Kidney glomerular epithelial cell (primary cell): ENCODE measurements at regions not wholly inside any gene's neighbourhood (a gene's known extent, or its start where the extent isn't known, plus 50 kb on each side); places are given as distances from the start of the nearest gene placed in this dataset.

Experiments
- DNase-seq: peaks from one replicate; lab custom pipeline; 2025; lab: John Stamatoyannopoulos, UW

DNA sequence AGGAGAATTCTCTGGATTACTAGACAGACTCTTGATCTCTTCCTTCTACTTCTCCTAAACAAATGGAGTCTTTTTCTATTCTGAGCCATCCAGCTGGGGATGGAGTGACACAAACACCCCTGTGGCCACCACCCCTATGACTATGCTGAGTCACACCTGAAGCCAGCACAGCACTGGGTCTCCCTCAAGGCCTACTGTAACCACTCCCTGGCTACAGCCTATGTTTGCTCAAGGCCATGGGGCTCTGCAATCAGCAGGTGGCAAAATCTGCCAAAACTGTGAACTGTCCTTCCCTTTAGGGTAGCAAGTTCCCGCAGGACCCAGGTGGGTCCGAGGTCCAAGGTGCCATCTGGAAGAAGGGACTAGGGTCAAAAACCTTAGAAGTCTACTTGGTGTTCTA is 132.3 kb downstream of the TINAG start:
- no peak for DNase-seq

DNA sequence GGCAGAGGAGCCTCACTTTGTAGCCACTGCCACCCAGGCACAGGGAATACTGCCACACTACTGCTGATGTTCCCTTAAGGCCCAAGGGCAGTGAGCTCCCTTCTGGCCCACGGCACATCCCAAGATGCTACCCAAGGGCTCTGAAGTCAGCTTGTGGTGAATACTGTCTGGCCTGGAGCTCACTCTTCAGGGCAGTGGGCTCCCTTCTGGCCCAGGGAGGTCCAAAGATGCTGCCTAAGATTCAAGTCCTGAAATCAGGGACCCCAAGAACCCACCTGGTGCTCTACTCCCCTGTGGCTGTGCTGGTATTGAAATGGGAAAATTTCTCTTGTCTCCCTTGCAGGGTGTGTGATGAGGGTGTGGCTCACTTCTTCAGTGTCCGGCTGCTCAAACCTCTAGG is 132.8 kb downstream of the TINAG start:
- no peak for DNase-seq

DNA sequence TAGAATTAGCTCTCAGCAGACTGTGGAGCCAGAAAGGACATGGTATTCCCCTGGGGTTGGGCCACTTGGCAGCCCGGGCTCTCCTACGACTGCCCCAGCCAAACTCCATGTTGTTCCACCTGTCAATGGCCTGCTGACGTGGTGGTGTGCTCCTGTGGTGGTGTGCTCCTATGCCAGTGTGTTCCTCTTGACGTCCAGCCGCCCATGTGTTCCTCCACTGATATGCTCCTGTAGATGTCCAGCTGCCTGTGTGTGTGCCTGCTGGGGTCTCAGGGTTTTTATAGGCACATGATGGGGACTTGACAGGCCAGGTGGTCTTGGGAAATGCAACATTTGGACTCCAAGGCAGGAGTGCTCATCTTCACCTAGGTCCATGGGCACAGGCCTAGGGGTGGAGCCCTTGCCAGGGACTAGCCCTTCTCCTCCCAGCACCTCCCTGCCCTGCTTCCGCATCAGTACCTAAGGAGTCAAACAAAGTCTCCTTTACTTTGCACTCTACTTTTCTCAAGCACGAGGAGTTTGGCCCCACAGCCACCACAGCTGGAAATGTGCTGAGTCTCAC is 133.5 kb downstream of the TINAG start:
- no peak for DNase-seq

DNA sequence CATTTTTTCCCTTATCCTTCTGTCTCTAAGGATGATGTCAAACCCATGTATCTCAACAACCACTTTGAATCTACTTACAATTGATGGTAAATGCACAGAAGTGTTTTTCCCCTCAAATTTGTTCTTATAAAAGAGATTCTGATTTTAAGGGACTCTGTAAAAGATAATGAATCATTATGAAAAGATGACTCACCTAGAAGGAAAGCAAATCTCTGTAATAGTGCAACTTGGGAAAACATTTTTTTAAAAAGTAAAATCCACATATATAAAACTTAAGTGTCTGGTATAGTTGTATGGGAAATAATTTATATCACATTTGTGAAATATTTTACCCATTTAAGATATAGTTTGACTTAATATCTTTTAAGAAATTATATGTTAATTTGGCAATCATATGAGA is 137.0 kb downstream of the TINAG start:
- no peak for DNase-seq

DNA sequence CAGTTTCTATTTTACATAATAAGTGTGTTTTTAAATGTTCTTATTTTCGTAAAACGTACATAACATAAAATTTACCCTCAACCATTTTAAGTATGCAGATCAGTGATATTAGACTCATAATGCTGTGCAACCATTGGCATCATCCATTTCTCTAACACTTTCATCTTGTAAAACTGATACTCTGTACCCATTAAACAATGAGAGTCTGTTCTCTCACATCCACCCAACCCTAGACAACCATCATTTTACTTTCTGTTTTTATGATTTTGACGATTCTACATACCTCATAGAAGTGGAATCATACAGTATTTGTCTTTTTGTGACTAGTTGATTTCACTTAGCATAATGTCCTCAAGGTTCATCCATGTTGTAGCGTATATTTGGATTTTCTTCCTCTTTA is 140.4 kb downstream of the TINAG start:
- DNase-seq = no peak

DNA sequence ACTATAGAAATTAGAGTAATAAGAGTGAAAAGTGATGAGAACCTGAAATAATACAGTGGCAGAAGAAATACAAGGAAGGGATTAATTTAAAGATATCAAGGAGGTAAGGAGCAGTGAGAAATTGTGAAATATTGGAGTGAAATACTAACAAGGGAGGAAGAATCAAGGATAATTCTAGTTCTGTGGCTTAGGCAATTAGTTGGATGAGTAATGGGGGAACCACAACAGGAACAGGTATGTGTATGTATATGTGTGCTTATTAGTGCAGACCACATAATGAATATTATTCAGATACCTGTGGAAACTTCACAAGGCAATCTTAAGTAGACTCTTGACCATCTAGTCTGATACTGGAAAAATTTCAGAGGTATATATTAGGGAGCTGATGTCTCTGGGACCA is 143.3 kb downstream of the TINAG start:
- DNase-seq = no peak

DNA sequence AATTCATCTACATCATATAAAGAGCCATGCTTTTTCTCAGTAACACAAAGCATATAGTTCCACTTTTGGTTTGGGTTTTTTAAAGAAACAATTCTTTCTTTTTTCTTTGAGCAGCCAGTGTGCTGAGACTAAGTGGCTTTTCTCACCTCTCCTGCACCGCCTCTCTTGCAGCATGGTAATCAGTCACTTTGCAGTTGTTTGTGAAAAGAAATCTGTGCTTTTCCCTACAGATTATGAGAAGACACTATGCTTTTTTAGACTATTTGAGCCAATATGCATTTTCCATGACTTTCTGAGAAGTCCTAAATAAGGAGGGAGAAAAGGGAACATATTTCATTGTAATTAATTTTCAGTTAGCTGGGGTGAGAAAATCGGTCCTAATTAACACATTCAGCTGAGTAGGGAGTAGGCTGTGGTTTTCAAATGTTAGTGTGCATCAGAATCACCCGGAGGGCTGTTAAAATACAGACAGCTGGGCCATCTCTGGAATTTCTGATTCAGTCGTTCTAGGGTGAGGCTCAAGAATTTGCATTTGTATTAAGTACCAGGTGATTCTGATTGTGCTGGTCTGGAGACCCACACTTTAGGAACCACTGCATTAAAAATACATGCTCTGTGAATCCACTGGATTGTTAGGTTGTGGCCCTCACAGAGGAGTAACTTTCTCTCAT is 155.2 kb downstream of the TINAG start:
- DNase-seq = no peak

DNA sequence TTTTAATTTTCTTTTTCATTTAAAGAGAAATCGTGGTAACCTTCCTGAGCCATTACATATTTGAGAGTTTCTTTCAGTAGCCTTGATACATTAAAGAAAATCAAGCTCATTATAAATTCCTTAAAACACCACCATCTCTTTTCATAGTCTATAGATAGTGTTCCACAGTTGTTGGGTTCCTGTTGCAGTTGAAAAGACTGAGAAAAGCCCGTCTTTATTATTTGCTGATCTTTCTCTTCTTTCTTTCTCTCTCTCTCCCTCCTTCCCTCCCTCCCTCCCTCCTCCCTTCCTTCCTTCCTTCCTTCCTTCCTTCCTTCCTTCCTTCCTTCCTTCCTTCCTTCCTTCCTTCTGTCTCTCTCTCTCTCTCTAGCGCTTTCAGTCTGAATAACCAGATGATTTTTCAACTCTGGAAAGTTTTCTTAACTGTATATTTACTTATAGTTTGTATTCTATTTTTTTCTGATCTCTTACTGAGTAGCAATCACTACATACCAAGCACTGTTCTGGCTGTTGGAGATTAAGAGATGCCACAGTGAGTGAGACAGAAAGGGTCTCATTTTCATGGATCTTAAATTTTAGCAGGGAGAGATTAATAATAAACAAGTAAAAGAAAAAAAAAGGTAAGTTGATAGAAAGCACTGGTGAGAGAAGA is 157.5 kb downstream of the TINAG start:
- DNase-seq = no peak

DNA sequence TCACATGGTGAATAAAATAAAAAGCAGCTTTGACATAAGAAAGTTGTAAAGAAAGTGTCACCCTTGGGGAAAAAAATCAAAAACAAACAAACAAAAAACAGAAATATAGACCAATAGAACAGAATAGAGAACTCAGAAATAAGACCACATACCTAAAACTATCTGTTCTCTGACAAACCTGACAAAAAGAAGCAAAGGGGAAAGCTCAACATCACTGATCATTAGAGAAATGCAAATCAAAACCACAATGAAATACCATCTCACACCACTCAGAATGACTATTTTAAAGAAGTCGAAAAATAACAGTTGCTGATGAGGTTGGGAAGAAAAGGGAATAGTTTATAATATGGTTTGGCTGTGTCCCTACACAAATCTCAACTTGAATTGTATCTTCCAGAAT is 159.1 kb downstream of the TINAG start:
- no peak for DNase-seq

DNA sequence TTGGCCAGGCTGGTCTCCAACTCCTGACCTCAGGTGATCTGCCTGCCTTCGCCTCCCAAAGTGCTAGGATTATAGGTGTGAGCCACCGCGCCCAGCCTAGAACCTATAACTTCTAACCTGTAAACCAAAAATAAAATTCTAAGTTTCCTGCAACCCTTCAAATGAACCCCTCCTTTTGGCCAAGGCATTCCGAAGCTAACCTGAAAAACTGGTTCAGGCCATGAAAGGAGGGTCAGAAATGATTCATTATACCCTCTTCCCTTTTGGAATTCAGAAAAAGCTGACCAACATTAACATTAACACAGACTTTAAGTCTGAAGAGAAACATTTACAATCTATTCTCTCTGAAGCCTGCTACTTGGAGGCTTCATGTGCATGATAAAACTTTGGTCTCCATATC is 165.1 kb downstream of the TINAG start:
- DNase-seq = no peak

DNA sequence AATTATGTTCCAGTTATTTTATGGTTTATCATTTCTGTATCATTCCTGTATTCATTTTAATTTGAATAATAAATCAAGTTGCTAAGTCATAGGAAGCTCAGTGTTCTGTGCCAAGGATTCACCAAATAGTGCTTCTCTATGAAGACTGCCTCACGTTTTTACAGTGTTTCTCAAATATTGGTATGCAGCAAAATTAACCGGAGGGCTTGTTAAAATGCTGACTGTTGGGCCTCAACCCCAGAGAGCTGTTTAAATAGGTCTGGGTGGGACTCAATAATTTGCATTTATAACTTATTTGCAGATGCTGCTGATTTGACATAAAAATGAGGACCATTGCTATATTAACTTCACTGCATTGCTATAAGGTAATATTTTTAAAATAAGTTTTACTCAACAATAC is 166.7 kb downstream of the TINAG start:
- DNase-seq = no peak

DNA sequence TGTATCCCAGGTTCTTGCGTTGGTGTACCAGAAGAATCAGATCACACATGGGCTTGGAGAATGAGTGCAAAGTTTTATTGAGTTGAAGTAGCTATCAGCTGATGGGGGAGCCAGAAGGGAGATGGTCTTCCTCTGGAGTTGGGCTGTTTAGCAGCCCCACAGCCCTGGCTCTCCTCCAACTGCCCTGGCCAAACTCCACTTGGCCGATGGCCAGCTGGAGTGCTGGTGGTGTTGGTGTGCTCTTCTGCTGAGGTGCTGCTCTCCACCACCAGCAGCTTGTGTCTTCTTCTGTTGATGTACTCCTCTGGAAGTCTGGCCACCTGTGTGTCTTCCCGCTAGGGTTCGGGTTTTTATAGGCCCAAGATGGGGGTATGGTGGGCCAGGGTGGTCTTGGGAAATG is 172.8 kb downstream of the TINAG start:
- DNase-seq = no peak

DNA sequence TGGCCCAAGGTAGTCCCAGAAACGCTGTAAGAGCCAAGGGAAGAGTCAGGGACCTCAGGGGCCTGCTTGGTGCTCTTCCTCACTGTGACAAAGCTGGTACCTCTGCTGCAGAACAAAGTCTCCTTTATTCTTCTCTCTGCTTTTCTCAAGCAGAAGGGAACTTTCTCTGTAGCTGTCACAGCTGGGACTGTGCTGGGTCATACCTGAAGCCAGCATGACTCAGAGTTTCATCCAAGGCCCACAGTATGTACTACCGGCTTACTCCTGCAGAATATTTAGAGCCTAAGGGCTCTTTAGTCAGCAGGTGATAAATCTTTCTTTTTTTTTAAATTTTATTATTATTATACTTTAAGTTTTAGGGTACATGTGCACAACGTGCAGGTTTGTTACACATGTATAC is 183.2 kb downstream of the TINAG start:
- DNase-seq = no peak

DNA sequence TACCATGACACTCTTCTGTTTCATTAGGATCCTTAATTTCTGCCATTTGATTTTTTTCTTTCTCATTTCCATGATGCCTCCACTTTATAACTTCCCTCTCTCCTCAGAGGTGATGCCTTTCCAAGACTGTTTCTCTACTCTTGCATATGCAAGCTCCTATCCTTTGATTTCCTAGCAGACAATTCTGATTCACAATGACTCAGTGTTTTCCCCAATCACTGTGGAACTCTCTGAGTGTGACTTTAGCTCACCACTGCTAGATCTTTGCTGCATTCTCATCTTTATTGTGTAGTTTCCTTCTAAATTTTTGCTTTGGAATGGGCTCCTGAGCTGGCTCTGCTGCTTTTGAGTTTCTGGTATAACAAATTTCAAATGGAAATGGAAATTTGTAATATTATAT is 184.9 kb downstream of the TINAG start:
- peak; percentile 56 for DNase-seq

DNA sequence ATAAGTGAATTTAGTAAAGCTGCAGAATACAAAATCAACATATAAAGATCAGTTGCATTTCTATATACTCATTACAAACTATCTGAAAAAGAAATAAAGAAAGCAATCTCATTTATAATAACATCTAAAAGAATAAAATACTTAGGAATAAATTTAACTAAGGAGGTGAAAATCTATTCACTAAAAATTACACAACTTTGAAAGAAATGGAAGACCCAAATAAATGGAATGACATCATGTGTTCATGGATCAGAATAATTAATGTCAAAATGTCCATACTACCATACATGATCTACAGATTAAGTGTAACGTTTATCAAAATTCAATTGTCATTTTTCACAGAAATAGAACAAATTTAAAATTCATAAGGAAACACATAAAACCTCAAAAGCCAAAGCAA is 194.9 kb downstream of the TINAG start:
- no peak for DNase-seq

DNA sequence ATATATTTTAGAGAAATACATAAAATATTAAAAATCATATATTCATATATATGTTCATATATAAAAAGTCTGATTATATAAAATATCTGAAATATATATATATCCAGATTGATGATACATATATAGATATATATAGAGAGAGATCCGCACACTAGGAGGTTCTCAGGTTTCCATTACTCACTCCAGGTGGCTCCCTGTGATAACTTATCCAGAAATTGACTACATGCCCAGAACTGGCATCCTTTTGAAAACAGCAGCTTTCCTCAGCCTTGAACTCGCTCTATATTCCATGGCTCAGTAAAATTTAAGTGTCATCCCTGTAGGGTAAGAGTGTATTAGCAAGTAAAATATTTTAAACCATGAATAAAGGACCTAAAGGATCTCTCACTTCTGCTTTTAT is 206.8 kb downstream of the TINAG start:
- DNase-seq = peak; percentile 13

DNA sequence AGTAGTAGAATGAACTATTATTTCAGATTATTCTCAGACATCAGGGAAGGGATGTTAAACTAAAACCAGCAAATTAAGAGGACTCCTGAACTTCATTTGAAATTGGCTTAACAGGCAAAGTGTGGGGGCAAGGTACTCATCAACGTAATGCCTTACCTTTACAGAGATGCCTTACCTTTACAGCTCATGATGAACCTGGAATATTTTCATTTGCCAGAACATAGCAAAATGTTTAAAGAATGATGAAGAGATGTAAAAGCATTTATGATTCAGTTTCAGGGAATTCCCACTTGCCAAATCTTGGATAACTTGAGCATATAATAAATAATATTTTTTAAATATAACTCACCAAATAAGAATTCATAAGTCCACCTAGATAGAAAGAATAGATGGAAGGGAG is 207.5 kb downstream of the TINAG start:
- no peak for DNase-seq

DNA sequence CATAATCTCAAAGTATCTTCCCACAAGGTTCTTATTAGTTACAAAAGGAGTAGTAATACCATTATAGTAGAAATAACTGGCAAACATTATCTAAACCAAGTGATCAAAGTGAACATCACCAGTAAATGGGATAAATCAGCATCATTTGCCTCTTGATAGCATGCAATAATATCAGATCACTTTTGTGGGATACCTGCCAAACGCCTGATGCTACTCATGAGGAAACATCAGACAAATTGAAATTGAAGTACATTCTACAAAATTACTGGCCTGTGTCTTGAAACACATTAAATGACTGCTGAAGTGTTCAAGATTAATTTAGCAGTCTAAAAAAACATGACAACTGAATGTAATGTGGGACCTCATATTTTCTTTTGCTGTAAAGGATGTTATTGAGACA is 208.1 kb downstream of the TINAG start:
- peak; percentile 57 for DNase-seq

DNA sequence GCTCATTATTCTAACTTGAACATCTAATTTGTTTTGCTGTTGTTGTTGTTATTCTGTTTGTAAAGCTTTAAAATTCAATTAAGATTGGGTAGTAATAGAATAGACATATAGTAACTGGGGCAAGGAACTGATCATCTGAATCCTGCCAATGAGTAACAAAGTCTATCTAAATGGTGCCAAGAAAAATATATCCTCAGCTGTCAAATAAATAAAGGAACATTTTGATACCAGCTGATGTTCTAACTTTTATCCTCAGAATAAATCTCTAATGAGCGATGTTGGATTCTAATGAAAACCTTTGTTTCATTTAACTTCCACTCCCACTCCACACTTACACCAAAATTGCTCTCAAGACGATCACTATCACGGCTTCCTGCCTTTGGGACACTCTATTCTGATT is 210.9 kb downstream of the TINAG start:
- peak; percentile 7 for DNase-seq

DNA sequence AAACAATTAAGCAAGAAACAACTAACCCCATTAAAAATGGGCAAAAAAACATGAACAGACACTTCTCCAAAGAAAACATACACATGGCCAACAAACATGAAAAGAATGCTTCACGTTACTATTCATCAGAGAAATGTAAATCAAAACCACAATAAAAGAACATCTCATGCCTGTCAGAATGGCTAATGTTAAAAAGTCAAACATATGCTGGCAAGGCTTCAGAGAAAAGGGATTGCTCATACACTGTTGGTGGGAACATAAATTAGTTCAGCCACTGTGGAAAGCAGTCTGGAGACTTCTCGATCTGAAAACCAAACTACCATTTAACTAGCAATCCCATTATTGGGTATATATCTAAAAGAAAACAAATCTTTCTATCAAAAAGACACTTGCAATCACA is 217.5 kb downstream of the TINAG start:
- DNase-seq = no peak

DNA sequence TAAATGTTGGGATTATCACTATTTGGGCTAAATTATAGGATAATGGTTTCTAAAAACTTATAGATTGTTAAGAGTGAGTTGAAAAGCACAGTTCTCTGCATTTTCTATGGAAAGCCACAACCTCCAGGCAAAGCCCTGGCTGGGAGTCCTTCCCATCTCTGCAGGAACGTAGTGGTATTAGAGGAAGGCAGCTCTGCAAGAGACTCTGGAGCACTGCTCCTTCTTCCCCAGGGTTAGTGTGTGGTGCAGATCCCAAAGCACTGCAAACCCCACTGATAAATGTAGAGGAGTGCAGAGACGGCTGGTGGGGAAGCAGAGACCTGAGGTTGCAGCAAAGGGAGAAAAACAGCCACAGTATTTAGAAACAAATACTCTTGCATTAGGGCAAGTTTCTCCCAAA is 225.3 kb downstream of the TINAG start:
- no peak for DNase-seq

DNA sequence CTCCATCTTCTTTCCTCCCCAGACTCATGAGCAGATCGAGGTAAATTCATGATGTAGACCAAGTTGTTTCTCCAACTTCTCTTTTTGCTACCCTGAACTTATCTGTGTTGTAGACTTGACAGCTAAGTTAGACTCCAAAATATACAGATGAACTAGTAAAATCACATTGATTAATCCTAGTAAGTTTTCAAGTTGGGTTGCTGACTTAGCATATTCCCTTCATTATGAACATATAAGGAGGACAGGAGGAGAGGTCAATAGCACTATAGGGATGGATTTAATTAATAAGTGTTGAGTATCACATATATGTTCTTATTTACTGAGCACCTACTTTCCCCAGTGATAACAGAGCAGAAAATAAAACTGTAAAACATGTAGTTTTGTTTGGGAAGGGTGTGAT is 227.3 kb downstream of the TINAG start:
- DNase-seq = no peak

DNA sequence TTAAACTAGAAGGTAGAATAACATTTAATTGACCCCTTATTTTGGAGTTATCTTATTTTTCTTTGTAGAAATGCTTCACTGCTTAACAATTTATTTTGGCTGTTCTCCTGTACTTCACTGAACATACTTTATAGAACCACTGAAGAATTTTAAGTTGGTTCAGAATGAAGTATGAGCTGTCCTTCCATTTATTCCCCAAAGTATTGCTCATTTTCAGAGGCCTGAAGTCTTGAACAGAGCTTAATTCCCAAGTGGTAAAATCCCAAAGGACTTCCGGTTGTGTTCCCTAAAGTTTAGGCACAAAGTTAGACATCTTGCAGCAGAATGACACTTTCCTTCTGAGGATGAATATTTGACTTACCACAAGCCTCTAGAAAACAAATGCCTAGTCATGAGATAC is 233.3 kb downstream of the TINAG start:
- no peak for DNase-seq

DNA sequence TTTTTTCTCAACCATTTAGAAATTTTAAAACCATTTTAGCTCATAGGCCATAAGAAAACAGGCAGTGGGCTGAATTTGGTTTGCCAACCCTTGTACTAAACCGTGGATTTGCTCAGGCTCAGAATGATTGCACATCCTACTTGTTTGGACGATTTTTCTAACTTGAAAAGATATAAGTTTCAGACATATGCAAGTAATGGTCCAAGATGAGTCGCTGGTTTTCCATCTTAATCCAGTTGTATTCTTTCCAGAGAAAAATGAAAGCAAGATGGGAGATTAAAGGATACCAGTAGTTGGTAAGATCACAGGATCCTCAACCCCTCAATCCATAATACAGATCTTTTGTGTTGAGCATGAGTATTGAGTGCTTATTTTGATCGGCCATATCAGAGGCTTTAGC is 250.9 kb downstream of the TINAG start:
- DNase-seq = no peak
